ENCODE measurements at regions not wholly inside any gene's neighbourhood (a gene's known extent, or its start where the extent isn't known, plus 50 kb on each side); places are given as distances from the start of the nearest gene placed in this dataset.
A peak's percentile ranks its signal among the peaks of the same experiment; 100 is the strongest.
"Not testable (repeated sequence)": the region's sequence is repeated elsewhere in the genome, so short reads cannot be mapped to it uniquely, and the experiment has no call there.

DNA sequence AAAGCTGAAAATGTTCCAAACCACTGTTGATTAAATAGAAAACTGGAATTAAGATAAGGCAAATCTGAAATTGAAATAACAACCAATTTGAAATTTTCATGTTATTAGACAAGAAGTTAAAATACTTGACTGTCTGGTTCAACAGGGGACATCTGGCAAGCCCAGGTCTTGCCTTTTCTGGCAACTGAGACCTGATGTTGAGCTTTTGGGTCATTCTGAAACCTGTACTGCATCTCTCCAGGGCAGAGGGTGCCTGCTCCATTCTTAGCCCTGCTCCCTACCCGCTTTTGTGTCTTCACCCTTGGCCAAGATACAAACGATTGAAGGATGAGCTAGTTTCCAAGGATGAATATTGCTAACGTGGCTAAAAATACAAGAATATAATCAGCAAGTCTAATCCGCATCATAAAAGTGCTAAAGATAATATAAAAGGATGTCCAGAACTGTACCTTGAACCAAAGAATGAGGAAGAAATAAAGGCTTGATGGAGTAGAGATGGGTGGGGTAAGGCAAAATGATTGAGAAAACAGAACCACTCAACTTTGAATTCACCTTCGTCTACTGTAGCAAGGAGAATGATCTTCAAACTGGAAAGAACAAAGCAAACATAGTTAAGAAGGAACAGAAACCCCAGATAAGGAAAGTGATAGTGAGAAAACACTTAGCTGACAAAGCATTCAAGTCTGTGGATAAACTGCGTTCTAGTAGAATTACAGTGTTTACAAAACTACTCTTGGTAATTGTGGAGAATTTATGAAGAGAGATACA, 109.8 kb upstream of the MAN1A1 start:
- no peak for DNase-seq

DNA sequence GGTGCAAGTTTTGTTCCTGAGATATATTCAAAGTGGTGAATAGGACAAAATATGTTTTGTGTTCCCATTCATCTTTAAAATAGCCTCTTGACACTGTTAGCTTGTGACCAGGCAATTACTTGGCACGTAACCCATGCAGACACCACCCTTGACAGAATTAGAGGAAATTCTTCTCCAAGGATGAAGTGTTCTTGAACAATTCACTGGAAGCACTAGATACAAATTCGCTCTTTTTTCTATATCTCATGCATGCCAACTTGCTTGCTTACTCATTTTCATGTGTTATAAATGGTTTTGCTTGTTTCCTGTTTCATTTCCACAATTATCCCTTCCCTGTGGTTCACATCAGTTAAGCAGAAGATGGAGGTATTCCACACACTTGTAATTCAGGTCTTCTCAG, 105.2 kb upstream of the MAN1A1 start:
- no peak for DNase-seq

DNA sequence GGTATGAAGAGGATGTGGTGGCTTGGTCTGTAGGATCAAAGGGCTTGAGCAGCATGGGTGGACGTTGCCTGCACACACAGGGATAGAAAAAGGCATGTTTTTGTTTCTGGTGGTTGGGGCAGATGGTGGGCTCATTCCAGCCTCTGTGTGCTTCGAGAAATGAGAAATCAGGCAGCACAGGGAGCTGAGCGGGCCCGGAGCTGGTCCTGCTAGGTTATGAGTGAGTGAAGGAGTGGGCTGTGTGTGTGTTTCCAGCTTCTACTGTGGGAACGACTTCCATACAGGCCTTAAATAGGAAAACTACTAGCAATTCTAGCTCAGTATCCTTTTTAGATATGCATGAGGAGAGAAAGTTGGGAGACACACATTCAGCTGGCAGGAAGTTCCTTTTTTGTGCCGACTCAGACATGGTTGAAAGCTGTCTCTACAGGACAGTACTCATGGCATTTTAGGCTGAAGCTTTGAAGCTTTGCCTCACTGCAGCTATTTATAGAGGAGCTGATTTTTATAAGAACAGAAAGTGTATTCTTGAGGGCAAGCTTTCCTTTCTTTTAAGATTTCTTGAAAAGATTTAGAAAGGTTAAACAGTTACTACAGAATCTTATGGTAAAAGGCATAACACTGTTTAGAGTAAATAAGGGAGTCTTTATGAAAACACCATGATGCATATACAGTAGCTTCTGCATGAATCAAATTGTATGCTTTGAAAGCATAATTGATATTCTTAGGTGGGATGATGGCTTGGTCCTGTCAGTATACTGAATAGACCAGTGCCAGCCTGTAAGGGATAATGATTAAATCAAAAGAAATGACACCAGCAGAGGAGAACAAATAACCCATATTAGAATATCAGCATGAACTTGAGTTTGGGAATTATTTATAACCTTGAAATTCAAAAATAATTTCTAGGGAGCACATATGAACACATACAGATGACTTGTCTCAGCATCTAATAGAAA, 104.0 kb upstream of the MAN1A1 start:
- DNase-seq = no peak

DNA sequence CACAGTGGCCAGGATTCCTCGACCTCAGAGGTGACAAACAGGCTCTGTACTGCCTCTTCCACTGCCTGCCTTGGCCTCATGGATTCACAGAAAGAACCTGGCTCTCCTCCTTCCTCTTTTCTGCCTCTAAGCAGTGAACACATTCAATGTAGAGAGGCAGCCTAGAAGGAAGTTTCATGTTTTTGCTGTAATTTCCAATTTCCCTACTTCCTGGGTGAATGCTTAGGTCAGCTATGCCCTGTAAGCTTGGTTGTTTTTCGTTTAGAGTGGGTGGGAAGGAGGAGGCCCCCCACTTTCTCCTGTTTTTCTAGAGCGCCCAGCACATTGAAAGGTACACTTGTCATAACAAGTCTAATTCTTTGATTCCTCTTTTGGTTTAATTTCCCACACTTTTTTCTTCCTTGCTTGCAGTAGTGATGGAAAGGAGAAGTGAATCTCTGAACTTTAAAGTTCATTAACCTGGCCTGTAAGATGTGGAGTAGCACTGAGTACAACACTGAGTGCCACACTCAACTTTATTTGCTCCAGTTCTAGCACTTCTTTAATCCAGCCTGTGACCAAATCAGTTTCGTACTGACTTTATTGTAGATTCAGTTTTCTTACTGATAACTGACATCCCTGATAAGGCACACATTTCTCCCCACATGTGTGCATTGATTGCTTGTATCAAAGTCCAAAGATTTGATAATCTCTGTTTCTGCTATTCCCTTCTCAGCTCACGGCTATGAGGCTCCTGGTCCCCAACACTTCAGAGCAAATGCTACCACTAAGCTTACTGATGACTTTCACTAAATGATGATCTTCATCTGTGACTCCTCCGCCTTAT, 100.0 kb upstream of the MAN1A1 start:
- DNase-seq = no peak

DNA sequence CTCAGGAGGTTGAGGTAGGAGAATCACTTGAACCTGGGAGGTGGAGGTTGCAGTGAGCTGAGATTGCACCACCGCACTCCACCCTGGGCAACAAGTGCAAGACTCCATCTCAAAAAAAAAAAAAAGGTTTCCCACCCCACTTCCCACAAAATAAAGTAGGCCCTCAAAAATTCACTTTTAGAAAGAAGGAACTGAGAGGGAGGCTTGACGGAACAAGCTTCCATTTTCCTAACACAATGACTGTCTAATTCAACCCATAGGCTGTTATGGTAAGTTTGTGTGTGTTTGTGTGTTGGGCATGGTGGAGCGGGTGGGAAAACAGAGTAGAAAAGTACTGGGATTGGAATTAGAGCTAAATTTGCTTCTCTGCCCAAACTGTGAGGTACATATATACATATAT, 98.4 kb upstream of the MAN1A1 start:
- no peak for DNase-seq

DNA sequence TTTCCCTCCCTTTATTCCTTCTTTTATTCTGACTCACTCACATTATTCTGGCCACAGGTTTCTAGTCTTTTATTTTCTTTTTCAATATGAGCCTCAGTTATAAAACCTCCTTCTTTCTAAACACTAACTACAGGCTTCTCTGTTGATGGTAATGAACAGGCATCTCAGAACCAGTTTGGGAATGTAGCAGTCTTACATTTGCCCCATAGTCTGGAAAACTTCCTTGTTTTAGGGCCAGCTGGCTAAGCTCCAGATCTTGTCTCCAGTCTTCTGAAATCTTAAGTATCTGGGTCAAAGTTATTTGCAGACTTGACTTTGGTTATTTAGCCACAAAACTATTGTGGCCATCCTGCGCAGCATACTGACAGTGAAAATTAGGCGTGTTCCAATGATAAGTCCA, 97.0 kb upstream of the MAN1A1 start:
- no peak for DNase-seq

DNA sequence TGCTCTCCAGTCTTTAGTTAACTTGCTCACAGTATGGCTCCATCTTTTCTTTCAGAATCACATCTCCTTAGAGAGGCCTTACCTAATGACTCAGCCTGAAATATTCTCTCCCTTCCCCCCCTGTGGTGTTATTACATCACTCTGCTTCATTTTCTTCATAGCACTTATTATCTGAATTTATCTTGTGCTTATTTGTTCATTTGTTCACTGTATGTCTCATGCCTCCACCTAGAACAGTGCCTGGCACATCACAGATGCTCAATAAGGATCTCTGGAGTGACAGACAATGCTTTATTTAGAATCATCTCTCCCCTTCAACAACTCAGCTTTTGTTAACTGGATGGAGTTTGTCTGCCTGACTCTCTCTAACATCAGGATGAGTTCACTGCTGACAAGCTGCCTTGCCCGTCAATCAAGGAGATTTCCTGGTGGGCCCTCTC, 96.6 kb upstream of the MAN1A1 start:
- DNase-seq = no peak

DNA sequence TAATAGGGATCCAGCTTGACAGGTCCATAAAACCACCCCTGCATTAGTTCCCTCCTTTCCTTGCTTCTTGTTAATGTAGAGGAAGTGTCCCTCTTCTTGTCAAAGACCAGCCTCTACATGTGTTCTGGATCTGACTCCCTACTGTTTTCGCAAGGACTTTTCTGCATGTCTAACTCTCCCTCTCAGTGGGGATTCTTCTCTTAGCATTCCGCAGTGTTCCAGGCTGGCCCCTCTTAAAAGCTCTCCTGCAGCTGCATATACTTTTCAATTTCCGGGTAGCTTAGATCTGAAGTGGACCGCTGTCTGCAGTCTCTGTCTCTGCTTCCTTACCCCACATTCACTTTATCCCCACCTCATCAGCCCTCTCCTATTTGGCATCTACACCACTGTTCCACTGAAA, 96.1 kb upstream of the MAN1A1 start:
- no peak for DNase-seq

DNA sequence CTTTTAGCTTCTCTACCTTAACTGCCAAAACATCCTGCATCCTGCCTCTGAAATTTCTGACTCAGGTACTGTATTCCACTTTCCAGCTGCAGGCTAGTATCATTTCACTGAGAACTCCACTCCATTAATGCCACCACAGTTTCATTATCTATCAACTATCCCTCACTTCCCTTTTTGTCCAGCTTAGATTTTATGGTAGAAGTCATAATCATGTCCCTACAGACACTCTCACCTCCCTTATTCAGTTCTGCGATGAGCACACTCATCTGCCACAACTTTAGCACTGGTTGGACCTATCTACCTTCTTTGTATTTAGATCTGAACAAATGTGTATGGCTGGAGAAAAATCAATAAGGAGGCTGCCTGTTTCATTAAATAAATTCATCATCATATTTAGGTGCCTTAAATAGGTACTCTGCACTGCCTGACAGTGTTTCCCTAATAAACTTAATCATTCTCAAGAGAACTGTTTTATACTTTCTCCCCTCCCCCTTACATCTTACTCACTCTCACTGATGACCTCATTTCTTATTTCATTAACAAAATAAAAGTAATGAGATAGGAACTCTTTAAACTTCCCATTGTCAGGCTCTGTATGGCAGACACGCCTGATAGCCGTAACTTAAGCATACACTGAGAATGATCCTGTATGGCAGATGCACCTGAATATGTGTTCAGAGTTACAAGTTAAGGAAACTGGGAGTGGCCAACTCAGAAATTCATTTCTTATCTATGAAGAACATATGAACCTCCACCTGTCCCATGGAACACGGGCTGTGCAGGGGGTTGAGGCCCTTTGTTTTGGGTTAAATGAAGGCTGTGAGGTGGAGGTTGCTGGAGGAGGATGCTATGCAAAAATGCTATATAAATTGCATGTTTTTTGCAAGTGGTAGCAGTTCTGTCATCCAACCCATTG, 95.3 kb upstream of the MAN1A1 start:
- DNase-seq = no peak

DNA sequence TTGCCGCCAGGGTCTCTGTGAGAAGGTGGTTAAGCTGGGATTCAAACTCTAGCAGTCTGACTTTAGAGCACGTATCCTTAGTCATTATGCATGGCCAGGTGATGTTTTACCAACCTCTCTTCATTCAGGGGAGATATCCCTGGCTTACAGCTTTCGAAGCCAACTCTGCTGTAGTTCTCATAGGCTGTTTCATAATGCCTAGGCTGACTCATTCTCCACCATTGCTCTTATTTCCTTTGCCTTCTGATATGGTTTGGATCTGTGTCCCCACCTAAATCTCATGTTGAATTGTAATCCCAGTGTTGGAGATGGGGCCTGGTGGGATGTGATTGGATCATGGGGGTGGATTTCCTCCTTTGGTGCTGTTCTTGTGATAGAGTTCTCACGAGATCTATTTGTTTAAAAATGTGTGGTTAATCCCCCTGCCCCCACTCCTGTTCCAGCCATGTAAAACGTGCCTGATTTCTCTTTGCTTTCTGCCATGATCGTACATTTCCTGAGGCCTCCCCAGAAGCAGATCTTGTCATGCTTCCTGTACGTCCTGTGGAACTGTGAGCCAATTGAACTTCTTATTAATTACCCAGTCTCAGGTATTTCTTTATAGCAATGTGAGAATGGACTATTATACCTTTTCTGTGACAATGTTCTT, 94.6 kb upstream of the MAN1A1 start:
- DNase-seq = no peak

DNA sequence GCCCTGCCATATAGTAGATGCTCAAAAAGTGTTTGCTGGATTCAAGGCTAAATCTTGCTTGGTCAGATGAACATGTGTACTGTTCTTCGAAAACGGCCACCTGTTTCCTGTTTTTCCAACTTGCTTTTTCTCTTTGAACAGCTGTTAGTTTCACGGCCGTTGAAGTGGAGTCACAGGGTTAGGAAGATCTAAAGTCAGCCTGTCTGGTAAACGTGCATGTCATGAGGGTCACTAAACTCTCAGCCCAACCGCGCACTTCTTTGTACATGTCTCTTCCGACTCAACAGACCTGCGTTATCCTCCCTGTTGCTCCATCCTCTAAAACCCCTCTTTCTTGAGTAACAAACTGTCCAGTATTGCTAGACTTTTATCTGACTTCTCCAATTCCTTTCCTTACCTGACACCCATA, 93.2 kb upstream of the MAN1A1 start:
- DNase-seq = peak; percentile 44

DNA sequence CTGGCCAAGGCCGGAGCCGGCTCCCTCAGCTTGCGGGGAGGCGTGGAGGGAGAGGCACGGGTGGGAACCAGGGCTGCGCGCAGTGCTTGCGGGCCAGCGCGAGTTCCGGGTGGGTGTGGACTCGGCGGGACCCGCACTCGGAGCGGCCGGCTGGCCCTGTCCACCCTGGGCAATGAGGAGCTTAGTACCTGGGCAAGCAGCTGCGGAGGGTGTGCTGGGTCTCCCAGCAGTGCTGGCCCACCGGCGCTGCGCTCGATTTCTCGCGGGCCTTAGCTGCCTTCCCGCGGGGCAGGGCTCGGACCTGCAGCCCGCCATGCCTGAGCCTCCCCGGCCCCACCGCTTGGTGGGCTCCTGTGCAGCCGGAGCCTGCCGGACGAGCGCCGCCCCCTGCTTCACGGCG, 91.4 kb upstream of the MAN1A1 start:
- no peak for DNase-seq

DNA sequence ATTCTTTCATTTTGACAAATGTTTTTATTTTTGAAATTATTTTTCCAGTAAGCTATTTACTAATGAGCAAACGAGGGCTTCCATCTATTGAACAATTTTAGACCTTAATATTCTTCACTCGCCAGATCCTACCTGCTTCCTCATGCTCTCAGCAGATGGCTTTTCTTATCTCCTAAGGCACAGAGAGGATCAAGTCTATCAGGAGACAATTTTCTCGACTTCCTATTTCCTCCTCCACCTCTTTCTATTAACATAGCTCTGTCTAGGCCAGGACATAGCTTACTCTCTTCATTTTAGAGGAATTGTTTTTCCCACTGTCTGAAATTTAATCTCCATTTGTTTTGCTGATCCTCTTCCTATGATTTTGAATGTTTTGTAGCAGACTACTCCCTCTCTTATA, 87.0 kb upstream of the MAN1A1 start:
- no peak for DNase-seq

DNA sequence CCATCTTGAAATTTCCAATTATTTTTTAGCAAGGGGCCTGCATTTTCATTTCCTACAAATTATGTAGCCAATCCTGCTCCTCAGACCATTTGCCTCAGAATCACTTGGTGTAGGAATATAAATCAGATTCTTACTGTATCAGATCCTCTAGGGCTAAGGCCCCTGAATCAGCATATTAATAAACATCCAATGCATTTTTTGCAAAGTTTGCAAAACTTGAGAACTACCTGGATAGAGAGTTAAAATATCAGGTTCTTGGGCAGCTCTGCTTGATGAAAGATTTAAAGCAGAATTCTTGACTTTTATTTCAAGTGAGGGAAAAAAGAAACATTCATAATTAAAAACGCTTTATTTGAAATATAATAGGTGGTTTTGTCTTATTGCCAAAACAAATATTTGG, 82.2 kb upstream of the MAN1A1 start:
- DNase-seq = no peak

DNA sequence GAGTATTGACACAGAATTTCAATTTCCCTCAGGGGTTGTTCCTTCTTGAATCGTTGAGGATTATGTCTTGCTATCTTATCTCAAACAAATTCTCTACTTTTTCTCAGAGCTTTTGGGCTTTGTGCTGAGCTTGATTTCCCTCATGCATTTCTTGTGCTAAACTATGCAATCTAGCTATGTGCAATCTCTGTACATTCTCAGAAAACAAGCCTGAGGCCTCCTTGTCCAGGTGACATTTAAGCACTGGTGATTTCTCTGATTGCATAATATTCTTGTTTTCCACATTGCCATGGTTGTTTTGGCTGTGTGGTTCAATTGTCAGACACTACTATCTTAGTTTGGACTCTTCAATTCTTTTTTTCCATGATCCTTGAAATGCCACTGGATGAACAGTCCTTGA, 81.2 kb upstream of the MAN1A1 start:
- DNase-seq = no peak

DNA sequence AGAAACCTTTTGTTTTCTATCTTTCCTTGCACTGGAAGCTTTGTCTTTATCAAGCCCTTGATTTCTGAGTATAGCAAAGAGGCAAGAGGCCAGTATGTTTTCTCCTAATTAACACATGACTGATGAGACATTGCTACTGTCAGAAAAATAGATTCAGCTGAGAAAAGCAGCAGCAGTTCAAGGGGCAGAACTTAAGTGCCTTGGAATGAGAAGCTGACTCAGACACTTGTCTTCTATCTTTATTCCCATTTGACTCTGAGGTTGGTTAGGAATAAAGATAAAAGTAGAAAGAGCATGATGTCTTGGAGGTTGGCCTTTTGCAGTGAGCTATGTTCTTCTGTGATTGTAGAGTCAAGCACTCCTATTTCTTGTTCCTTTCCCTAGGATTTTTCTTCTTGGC, 79.1 kb upstream of the MAN1A1 start:
- DNase-seq = no peak

DNA sequence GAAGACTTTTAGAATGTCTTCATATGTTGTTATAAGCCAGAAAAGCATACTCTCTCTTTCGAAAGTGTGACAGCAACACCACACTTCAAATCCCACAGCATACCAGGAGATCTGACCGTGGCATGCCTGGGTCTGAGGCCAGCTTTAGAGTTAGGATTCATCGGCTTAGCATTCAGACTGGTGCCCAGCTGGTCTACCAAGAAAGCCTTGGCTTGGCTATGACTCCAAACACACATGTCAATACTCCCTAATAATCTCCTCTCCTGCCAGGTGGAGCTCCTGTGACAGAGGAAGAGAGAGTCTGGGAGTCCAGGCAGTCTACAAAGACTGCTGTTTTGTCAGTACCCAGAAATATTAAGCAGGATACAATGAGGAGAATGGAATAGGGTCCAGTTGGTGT, 77.1 kb upstream of the MAN1A1 start:
- DNase-seq = no peak

DNA sequence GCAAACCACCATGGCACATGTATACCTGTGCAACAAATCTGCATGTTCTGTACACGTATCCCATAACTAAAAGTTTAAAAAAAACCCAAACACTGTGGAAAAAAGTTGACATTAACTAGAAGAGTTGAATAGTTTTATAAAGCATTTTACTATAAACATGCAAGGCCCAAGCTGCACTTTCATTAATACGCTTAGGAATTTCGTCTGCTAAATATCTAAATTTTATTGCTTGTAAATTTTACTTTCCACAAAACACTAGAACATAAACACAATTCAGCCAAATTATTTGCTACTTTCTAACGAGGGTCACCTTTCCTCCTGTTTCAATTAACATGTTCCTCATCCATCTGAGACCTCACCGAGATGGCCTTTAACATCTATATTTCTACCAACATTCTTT, 74.4 kb upstream of the MAN1A1 start:
- no peak for DNase-seq

DNA sequence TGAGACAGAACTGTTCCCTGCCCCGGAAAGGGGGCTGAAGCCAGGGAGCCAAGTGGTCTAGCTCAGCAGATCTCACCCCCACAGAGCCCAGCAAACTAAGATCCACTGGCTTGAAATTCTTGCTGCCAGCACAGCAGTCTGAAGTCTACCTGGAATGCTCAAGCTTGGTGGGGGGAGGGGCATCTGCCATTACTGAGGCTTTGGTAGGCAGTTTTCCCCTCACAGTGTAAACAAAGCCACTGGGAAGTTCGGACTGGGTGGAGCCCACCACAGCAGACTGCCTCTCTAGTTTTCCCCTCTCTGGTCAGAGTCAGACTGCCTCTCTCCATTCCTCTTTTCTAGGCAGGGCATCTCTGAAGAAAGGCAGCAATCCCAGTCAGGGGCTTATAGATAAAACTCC, 68.5 kb upstream of the MAN1A1 start:
- DNase-seq = not testable (repeated sequence)

DNA sequence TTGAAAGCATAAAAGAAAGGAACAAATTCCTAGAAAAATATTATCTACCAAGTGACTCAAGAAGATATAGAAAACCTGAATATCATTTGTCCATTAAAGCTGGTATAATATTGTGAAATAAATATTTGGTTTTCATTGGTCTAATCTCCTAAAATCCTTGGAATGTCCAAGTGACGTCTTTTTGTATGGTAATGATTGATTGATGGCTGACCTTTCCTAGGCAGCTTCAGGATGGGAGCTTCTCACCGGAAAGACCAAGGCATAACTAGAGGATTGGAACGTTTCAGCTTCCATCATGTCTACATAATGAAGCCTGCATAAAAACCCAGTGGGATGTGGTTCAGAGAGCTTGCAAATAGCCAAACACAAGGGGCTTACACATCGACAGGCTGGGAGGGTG, 57.6 kb upstream of the MAN1A1 start:
- no peak for DNase-seq

DNA sequence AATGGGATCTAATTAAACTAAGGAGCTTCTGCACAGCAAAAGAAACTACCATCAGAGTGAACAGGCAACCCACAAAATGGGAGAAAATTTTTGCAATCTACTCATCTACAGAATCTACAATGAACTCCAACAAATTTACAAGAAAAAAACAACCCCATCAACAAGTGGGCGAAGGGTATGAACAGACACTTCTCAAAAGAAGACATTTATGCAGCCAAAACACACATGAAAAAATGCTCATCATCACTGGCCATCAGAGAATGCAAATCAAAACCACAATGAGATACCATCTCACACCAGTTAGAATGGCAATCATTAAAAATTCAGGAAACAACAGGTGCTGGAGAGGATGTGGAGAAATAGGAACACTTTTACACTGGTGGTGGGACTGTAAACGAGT, 55.6 kb upstream of the MAN1A1 start:
- not testable (repeated sequence) for DNase-seq

Data from NCI-H524 treated with DMSO at 0.1 percent for 48 hours (cell line).